Thyroid gland (tissue), 4 donors: ENCODE measurements at regions not wholly inside any gene's neighbourhood (a gene's known extent, or its start where the extent isn't known, plus 50 kb on each side); places are given as distances from the start of the nearest gene placed in this dataset.

Source experiments
- DNase-seq, 2 donors: peaks; one replicate each; pipeline ENCODE4 v3.0.0-alpha.2; 2019
- H3K27ac ChIP-seq, 3 donors: fragments of 200-600 bp; sonication (generic); 1 replicate in 2 of 3; 2 replicates in 1 of 3; pipeline ENCODE4 v1.5.1; 2016 to 2019; ENCODE audit warnings: mild to moderate bottlenecking in 1 of 3, moderate library complexity in 1 of 3
- H3K27me3 ChIP-seq: fragments of 200-600 bp; sonication (generic); one replicate; pipeline ENCODE4 v1.5.1; 2019
- H3K36me3 ChIP-seq, 2 donors: fragments of 200-600 bp; sonication (generic); one replicate each; pipeline ENCODE4 v1.5.1; 2016 to 2019
- H3K4me1 ChIP-seq, 2 donors: fragments of 200-600 bp; sonication (generic); one replicate each; pipeline ENCODE4 v1.5.1; 2017 to 2019
- H3K4me3 ChIP-seq, 3 donors: fragments of 200-600 bp; sonication (generic); replicated peaks in 1 of 3; 1 replicate in 2 of 3; 2 replicates in 1 of 3; pipeline ENCODE4 v1.5.1; 2016; ENCODE audit warnings: mild to moderate bottlenecking in 1 of 3
- H3K9me3 ChIP-seq: fragments of 200-600 bp; sonication (generic); one replicate; pipeline ENCODE4 v1.5.1; 2017
- POLR2A ChIP-seq, 2 donors: fragments of 450-650 bp; IDR thresholded peaks; one replicate each; pipeline ENCODE4 v1.6.1; 2017; ENCODE audit warnings: antibody characterized with exemption in 2 of 2, mild to moderate bottlenecking in 2 of 2, moderate library complexity in 1 of 2
- WGBS, 2 donors: methylation state at CpG; one replicate each; pipeline ENCODE4 v1.1.5; 2017; 5-methylcytosine and 5-hydroxymethylcytosine counted together
- intact Hi-C: fragments of 100-400 bp; cut with DNase I; formaldehyde crosslinking; loops from one replicate; pipeline ENCODE4 v1.15.1; 2023
- TF ChIP-seq, protein P1 (sequence below), 6 experiments: fragments of 200-600 bp in 3 of 6; fragments of 450-650 bp in 3 of 6; sonication (generic) in 3 of 6; IDR thresholded peaks; one replicate each; pipeline ENCODE4 v1.5.1; 2016 to 2019; ENCODE audit warnings: antibody characterized with exemption in 6 of 6, mild to moderate bottlenecking in 2 of 6, inconsistent platforms in 1 of 6, moderate library complexity in 1 of 6

- intact Hi-C loops = no loop called here
- TF ChIP-seq POLR2A (IDR thresholded peaks at IDR 0.05) = no peak
- TF ChIP-seq, protein P1, sequence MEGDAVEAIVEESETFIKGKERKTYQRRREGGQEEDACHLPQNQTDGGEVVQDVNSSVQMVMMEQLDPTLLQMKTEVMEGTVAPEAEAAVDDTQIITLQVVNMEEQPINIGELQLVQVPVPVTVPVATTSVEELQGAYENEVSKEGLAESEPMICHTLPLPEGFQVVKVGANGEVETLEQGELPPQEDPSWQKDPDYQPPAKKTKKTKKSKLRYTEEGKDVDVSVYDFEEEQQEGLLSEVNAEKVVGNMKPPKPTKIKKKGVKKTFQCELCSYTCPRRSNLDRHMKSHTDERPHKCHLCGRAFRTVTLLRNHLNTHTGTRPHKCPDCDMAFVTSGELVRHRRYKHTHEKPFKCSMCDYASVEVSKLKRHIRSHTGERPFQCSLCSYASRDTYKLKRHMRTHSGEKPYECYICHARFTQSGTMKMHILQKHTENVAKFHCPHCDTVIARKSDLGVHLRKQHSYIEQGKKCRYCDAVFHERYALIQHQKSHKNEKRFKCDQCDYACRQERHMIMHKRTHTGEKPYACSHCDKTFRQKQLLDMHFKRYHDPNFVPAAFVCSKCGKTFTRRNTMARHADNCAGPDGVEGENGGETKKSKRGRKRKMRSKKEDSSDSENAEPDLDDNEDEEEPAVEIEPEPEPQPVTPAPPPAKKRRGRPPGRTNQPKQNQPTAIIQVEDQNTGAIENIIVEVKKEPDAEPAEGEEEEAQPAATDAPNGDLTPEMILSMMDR (IDR thresholded peaks at IDR 0.05) = no peak
- WGBS, 2 donors = 95% methylated on average over 6 of the region's 6 CpGs
- H3K36me3 ChIP-seq = no peaks in the 10 kb centered on the region
- DNase-seq = no peak
- no peaks in the 10 kb centered on the region for H3K9me3 ChIP-seq
- H3K4me3 ChIP-seq = no peak overlapping the region
- H3K4me1 ChIP-seq = no peaks in the 10 kb centered on the region
- H3K27ac ChIP-seq = no peak overlapping the region
- no peaks in the 10 kb centered on the region for H3K27me3 ChIP-seq
These were observed 226.9 kb downstream of the BUD13 start for GRCh38 chr11:116545912-116546311.

- no peaks in the 10 kb centered on the region for H3K27me3 ChIP-seq
- H3K9me3 ChIP-seq = no peaks in the 10 kb centered on the region
- H3K4me3 ChIP-seq = no peak overlapping the region
- DNase-seq = no peak
- H3K36me3 ChIP-seq = no peaks in the 10 kb centered on the region
- intact Hi-C loops = no loop called here
- no peak for TF ChIP-seq POLR2A (IDR thresholded peaks at IDR 0.05)
- TF ChIP-seq, protein P1 (IDR thresholded peaks at IDR 0.05) = no peak
- no peaks in the 10 kb centered on the region for H3K4me1 ChIP-seq
- 88% methylated on average over 10 of the region's 10 CpGs for WGBS, 2 donors
- H3K27ac ChIP-seq = no peak overlapping the region
These were observed 228.1 kb downstream of the BUD13 start for GRCh38 chr11:116544721-116545120.

- WGBS, 2 donors = 86 to 93% methylated on average over 4 of the region's 4 CpGs
- Histone ChIP-seq H3K4me3 (no peak overlapping the region), H3K36me3 (no peaks in the 10 kb centered on the region)
These were observed 228.8 kb downstream of the BUD13 start for GRCh38 chr11:116543911-116544475.

DNA sequence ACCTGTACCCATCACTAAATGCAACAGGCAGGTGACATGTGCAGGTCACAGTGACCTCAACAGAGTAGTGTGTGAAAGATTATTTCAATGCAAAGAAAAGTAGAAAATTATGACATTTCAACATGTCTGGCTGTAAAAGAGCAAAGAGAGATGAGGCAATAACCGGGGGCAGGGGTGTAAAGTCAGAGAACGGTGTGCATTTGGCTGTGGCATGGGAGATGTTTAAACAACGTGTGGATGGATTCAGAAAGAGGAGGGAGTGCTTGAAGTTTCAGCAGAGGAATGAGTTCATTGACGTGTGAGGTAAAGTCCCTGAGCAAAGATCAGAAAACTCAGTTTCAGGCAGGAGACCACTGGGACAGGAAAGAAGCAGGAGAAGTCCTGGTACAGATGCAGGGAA lies 229.7 kb downstream of the BUD13 start:
- 51 to 56% methylated on average over 4 of the region's 4 CpGs for WGBS, 2 donors
- Histone ChIP-seq H3K4me3 (no peak overlapping the region), H3K27me3 (no peaks in the 10 kb centered on the region), H3K4me1 (no peaks in the 10 kb centered on the region), H3K27ac (no peak overlapping the region), H3K36me3 (no peaks in the 10 kb centered on the region), H3K9me3 (no peaks in the 10 kb centered on the region)
- intact Hi-C loops = no loop called here
- no peak for TF ChIP-seq POLR2A (IDR thresholded peaks at IDR 0.05)
- DNase-seq = no peak

More at GRCh38 chr11:116543911-116544475, 228.8 kb downstream of the BUD13 start:
- Histone ChIP-seq H3K4me1 (no peaks in the 10 kb centered on the region), H3K27me3 (no peaks in the 10 kb centered on the region), H3K27ac (no peak overlapping the region), H3K9me3 (no peaks in the 10 kb centered on the region)
- TF ChIP-seq POLR2A (IDR thresholded peaks at IDR 0.05) = no peak
- TF ChIP-seq, protein P1 (IDR thresholded peaks at IDR 0.05) = no peak
- intact Hi-C loops = no loop called here
- DNase-seq = no peak

GRCh38 chr11:116542406-116542805 lies 230.4 kb downstream of the BUD13 start:
- intact Hi-C loops = no loop called here
- no peak for TF ChIP-seq POLR2A (IDR thresholded peaks at IDR 0.05)
- TF ChIP-seq, protein P1 (IDR thresholded peaks at IDR 0.05) = no peak
- H3K4me1 ChIP-seq = no peaks in the 10 kb centered on the region
- 89 to 91% methylated on average over 6 of the region's 6 CpGs for WGBS, 2 donors
- H3K27me3 ChIP-seq = no peaks in the 10 kb centered on the region
- no peaks in the 10 kb centered on the region for H3K36me3 ChIP-seq
- no peak overlapping the region for H3K27ac ChIP-seq
- no peaks in the 10 kb centered on the region for H3K9me3 ChIP-seq
- no peak overlapping the region for H3K4me3 ChIP-seq
- no peak for DNase-seq
